HG03196 (cell line): ENCODE measurements at regions not wholly inside any gene's neighbourhood (a gene's known extent, or its start where the extent isn't known, plus 50 kb on each side); places are given as distances from the start of the nearest gene placed in this dataset.
"Not testable (repeated sequence)": the region's sequence is repeated elsewhere in the genome, so short reads cannot be mapped to it uniquely, and the experiment has no call there.

ENCODE experiments used
- ATAC-seq: cut with Tn5 transposase; IDR thresholded peaks from one replicate; pipeline ENCODE4 v1.9.1; 2021; ENCODE audit not compliant: unreplicated experiment

GRCh38 chr11:92465410-92465809 lies 240.8 kb downstream of the FAT3 start:
- ATAC-seq: not testable (repeated sequence)

GRCh38 chr11:92473736-92474135 lies 249.1 kb downstream of the FAT3 start:
- ATAC-seq: no peak

- no peak for ATAC-seq
These were observed 250.7 kb downstream of the FAT3 start for GRCh38 chr11:92475316-92475715.

- no peak for ATAC-seq
These were observed 251.2 kb downstream of the FAT3 start for GRCh38 chr11:92475819-92476218.

GRCh38 chr11:92477686-92478085 lies 253.1 kb downstream of the FAT3 start:
- no peak for ATAC-seq

- no peak for ATAC-seq
These were observed 255.9 kb downstream of the FAT3 start for GRCh38 chr11:92480499-92480898.

GRCh38 chr11:92482492-92483060 lies 258.0 kb downstream of the FAT3 start:
- ATAC-seq: no peak

GRCh38 chr11:92484570-92484969 lies 260.0 kb downstream of the FAT3 start:
- ATAC-seq: no peak

GRCh38 chr11:92489826-92490399 lies 265.3 kb downstream of the FAT3 start:
- no peak for ATAC-seq

GRCh38 chr11:92492372-92492771 lies 267.8 kb downstream of the FAT3 start:
- no peak for ATAC-seq

GRCh38 chr11:92495107-92495793 lies 270.6 kb downstream of the FAT3 start:
- ATAC-seq: no peak

- no peak for ATAC-seq
These were observed 275.8 kb downstream of the FAT3 start for GRCh38 chr11:92500453-92500852.

GRCh38 chr11:92501066-92501739 lies 276.6 kb downstream of the FAT3 start:
- no peak for ATAC-seq

GRCh38 chr11:92504004-92504403 lies 279.4 kb downstream of the FAT3 start:
- ATAC-seq: no peak

- no peak for ATAC-seq
These were observed 279.9 kb downstream of the FAT3 start for GRCh38 chr11:92504534-92504933.

GRCh38 chr11:92505689-92506088 lies 281.1 kb downstream of the FAT3 start:
- no peak for ATAC-seq

GRCh38 chr11:92506809-92507336 lies 282.3 kb downstream of the FAT3 start:
- ATAC-seq: no peak

- no peak for ATAC-seq
These were observed 286.0 kb downstream of the FAT3 start for GRCh38 chr11:92510591-92510990.

- no peak for ATAC-seq
These were observed 287.0 kb downstream of the FAT3 start for GRCh38 chr11:92511522-92512203.

- ATAC-seq: no peak
These were observed 287.6 kb downstream of the FAT3 start for GRCh38 chr11:92512204-92512569.

- ATAC-seq: no peak
These were observed 299.0 kb downstream of the FAT3 start for GRCh38 chr11:92523611-92524010.
